ENCODE measurements at regions not wholly inside any gene's neighbourhood (a gene's known extent, or its start where the extent isn't known, plus 50 kb on each side); places are given as distances from the start of the nearest gene placed in this dataset.

DNA sequence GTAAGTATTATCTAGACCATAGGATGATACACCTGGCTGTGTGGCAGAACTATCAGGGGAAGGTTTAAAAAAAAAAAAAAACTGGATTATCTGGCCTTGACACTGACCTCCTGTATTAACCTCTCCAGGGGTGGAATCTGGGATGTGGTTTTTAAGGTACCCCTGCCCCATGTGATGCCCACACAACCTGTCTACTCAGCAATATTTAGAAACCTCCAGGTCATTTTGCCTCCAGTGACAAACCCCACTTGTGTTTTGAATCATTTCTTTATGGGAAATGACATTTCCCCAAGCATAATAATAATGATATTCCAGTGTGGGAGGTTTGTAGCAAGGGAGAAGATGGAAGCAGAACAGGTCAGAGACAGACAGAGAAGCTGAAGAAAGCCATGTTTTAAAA lies 179.1 kb downstream of the RSL24D1 start:
- DNase-seq, result no peak

DNA sequence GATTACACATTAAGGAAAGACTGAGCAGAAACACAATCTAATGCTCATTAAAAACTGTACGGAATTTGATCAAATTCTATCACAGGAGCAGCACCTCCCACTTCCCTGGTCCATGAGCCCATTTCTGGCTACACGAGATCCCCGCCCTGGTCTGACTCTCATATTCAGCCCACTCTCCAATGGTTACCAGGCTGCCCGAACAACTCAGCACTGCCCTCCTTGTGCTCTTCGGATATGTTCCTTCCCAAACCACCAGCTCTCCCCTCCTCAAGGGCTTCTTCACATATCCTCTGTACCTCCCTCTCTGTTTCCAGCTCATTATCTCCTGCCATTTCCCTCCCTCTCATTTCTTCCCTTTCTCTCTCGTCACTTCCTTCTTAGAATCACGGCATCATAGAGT lies 180.5 kb downstream of the RSL24D1 start:
- no peak for DNase-seq

DNA sequence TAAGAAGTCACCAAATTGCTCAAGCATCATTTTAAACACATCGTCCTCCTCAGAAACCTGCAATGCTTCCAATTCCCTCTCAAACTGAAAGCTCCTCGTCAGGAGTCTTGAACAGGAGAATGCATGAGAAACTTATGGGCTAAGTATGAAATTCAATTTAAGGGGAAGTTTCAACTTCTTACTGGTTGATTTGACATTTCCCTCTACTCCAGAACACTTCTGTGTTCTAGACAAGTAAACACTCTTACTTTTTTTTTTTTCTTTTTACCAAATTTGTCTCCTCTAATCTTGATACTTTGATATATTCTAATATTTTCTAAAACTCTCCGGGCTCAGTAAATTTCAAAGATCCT lies 181.7 kb downstream of the RSL24D1 start:
- no peak for DNase-seq

DNA sequence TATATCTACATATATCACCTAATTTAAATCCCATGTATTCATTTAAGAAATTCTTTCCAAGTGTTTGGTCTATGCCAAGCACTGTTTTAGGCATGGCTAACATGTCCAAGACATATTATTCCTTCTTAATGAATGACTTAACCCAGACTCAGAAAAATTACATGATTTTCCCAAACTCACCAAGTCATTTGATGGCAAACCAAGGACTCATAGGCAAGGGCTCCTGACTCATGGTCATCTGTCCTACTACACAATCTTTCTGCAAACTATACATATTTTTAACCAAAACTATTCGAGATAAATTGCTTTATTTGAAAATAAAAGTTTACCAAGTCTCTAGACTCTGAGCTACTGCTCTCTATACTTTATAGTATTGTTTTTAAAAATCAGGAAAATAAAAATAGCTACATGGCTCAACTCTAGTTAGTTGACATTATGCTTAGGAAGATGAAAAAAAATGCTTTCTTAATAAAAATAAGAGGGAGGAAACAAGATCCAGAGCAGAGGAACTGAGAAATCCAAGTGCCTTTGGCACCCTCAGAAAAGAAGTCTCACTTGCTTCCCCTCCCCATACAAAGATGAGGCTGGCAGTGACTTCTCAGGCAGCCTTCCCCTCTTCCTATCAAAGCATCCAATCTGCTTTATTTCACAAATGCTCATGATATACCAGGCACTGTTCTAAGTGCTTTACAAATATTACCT lies 182.2 kb downstream of the RSL24D1 start:
- DNase-seq, result no peak

DNA sequence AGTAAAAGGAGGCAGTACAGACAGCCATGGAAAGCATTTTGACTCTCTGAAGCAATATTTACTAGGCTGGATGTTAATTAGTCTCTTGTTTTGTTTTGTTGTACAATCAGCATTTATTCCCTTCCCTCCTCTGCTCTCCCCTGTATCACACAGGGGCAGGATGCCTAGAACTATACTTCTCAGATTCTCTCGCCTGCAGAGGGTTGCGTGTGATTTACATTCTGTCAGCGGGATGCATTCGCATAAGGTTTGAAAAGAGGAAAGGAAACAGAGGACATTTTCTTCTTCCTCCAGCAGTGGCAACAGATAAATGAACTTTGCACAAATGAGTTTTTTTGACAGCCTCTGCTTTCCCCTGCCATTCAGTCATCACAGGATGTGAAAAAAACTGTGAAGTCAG lies 188.3 kb downstream of the RSL24D1 start:
- no peak for DNase-seq

DNA sequence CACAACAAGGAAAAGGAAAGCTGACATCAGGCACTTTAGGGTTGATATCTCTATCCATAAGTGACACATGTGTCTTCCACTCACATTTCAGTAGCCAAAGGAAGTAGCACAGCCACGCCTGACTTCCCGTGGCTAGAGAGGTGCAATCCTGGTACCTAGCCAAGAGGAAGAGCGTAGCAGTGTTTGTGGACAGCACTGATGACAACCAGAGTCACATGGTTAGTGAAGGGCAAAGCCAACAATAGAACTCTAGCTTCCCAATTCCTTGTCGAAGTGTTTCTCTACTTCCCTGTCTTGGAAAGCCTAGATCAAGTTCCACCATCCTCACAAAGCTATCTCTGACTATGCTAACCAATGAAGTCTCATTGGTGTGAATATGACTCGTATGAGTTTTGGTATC lies 189.2 kb downstream of the RSL24D1 start:
- no peak for DNase-seq

DNA sequence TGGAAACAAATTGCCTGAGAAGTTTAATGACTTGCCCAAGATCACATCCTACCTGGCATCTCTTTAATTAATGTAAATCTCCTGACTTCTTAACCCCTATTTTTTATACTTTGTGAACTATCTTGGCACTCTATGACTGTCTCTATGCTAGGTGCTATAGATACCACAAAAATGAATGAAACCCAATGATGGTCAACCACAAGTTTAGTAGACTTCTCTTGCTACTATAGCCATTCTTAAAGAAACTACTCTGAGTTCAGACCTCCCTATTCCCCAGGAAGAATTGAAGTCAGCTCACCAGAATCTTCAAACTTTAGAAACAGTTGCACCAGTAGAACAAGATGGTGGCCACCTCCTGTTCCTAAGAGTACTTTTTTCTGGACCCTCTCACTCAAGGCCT lies 191.1 kb downstream of the RSL24D1 start:
- no peak for DNase-seq

DNA sequence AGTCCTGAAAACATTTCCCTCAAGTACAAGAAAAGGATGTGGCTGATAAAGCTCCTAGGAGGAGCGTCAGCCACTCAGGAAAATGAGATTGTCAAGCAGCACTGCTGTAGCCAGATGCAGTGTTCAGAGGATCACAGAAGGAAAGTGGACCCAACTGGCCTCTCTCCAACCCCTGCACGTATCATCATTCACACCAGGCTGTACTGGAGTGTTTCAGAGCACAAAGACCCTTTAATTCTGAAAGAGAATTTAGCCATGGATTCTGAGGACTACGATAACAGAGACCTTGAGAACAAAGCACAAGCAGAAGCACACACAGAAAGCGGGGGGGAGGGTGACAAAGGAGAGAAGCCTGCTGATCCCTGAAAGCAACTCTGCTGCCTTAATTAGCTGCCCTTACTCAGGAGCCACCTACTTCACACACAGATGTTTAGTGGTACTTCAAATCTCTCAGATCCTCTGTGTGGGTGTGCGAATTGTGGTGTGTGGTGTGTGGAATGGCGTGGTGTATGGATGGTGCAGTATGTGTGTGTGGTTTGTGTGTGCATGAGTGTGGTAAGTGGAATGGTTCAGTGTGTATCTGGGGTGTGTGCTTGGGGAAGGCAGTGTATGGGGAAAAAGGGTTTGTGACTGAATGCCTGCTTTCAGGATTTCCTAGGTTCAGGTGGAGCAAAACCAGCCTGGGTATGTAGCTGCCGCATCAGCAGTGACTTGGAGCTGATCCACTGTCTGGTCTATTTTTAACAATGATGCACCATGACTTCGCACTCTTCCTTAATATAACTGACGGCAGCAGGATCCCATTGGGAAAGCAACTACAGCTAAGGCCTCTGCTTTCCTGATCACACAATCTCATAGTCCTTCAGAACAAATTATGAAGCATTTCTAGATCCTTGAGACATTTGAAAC lies 192.5 kb downstream of the RSL24D1 start:
- no peak for DNase-seq

DNA sequence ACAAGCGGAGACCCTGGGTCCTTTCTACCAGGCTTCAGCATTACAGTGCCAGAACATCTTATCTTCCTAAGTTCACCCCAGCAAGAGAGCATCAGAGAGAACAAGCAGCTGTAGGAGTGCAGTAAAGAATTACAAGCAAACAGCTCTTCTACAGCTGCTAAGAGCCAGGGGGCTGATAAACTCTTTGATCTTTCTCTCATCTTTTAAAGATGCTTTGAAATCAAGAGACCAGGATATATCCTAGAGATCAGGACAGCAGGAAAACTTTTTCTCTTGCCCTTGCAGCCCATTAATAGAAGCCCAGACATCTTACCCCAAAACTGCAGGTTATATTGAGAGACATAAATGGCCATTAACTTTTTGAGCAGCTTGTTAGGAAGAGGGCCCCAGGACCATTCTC lies 198.1 kb downstream of the RSL24D1 start:
- no peak for DNase-seq

DNA sequence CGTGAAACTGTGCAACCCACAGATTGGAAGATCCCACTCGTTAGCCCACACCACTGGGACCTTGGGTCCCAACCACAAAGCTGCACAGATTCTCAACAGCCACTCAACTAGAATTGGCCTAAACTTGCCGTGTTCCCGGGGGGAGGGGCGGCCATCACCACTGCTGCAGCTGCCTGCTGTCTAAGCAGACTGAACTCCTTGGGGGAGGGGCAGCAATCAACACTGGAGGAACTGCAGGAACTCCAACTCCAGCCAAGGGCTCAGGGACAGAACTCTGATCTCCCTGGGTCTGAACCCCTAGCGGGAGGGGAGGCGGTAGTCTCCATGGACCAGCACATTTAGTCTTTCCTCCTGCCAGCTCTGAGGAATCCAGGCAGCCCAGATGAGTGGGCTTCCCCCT lies 205.9 kb downstream of the RSL24D1 start:
- DNase-seq, result no peak

DNA sequence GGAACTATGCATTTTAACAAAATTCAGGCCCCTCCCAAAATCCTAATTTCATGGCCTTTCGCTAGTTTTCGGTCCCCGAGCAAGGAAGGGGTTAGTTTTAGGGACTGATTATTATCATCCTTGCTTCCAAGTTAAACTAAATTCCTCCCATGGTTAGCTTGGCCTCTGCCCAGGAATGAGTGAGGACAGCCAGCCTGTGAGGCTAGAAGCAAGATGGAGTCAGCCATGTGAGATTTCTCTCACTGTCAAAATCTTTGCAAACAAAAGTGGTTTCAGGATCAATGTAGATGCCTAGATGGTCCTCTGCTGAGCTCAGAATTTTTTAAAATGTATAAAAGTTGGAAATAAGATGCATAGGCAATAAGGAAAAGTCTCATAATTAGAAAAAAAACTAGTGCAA lies 208.9 kb downstream of the RSL24D1 start:
- DNase-seq, result no peak

DNA sequence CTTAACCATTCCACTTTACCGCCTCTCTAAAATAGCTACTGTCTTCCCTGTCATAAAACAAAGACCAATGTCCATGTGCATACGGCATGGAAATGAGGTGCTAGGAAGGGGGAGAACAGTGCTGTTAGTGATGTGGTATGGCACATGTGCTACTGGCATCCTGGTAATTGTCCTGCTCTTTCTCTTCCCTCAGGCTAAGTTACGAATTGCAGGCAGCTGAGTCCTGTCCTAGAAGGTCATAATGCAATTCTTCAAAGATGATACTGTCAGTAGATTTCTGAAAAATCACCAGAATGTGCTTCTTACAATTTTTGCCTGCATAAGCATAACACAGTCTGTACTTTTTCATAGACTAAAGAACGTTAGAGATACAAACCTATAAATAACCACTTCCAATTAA lies 216.8 kb downstream of the RSL24D1 start:
- DNase-seq, result no peak

DNA sequence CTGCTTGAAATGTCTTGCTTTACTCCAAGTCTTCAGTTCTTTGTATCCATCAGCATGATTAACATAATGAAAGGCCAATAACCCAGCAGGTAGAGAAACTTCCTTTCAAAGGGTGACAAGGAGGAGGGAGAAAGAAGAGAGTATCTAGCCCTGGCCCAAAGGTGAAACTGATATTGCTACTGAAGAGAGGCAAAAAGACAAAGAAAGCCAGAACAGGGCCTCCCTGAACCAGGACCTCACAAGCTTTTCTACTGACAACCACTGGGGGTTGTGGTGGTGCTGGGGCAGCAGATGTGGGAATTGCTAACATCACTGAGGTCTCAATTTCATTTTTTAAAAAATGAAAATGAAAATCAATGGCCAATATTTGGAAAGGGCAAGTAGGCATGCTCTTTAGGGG lies 234.1 kb downstream of the RSL24D1 start:
- DNase-seq, result no peak

DNA sequence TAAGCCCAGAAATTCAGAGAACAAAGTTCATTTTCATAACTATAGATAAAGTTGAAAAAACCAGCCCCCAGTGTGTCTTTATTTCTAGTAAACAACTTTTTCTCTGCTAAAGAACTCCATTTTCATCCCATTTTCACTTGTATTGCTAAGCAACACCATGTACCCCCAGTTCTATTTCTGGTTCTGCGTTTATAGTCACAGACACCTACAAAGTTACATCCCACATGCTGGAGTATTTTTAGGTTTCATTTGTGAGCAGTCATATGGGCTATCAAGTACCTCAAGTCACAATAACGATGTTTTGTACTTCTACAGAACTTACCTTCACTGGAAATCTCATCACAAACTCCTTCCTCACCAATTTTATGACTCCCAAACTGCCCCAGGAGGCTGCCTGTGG lies 236.5 kb downstream of the RSL24D1 start:
- DNase-seq, result no peak

DNA sequence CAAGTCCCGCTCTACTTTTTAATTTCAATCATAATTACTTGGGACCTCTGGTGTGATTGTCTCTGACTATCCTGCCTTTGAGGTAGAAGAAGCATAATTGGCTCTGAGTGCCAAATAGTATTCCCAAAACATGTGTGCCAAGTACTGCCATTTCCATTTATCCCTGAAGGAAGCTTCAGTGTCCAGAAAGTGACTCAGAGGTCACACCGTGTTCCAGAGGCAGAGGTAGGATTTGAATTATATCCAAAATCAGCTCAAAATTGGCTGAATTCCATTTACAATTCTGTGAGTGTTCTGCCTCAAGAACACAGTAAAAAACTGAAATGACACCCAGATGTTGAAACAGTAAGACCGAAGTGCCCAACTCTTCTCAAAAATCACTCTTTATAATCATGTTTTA lies 255.3 kb downstream of the RSL24D1 start:
- DNase-seq, result no peak

DNA sequence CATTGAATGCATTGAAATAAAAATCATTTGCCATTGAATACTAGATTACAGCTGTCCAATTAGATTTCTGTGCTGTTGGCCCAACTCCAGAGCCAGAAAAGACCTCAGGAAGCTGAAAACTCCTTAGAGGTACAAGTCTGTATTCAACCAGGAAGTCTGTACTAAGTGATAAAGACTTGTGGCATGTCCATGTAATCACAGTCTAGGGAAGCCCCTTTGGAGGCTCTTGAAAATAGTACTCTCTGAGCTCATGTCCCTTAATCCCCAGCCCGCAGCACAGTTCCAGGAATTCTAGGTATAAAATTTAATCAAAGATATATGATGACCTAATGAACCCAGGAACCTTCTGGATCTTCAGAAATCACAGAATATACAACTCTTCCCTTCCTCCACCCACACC lies 279.4 kb downstream of the RSL24D1 start:
- no peak for DNase-seq

DNA sequence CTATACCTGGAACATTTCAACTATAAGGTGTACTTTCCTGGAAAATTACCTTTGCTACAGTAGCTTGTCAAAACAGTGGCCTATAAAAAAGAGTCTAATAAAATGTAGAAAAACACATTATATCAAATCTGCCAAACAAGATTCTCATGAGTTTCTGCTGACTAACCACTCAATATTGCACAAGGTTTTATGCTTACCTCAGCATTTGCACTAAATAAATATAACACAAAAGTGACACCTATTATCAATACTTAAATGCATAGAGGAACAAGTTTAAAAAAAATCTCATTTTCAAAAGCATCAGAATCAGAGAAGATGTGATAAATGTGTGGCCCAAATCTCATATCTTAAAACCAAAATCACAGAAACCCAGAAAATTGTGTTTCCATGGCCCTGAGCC lies 281.4 kb downstream of the RSL24D1 start:
- DNase-seq, result no peak

DNA sequence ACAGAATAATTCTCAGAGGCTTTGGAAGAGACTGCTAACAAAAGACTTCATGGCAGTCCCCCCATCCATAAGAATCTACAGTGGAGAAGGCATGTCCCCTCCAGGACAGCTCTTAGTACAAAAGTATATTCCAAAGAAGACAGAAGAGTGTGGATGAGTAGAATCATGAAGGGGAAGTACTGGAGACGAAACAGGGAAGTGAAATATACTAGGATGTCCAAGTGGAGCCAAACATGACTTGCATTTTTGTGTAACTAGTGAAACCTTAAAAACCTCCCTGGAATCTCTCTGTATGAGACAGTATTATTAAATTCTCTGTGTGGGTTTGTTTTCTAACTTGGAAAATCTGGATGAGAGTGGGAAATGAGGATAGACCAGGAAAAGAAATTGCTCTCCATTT lies 312.4 kb downstream of the RSL24D1 start:
- no peak for DNase-seq

DNA sequence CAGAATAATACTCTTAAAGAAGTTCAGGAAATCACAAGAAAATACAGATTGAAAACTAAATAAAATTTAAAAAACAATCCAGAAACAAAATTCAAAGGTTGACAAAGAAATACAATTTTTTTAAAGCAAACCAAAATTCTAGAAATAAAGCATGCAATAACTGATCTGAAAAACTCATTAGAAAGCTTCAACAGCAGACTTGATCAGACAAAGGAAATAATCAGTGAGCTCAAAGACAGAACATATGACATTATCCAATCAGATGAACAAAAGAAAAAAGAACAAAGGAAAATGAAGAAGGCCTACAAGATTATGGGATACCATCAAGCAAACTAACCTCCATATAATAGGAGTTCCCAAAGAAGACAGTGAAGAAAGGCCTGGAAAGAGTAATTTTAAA lies 336.8 kb downstream of the RSL24D1 start:
- DNase-seq, result no peak

DNA sequence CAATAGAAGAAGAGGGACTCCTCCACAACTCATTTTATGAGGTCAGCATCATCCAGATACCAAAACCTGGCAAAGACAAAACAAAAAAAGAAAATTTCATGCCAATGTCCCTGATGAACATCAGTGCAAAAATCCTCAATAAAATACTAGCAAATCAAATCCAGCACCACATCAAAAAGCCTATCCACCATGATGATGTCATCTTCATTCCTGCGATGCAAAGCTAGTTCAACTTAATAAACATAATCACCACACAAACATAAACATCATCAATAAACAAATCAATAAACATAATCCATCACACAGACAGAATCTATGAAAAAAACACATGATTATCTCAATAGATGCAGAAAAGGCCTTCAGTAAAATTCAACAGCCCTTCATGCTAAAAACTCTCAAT lies 342.1 kb downstream of the RSL24D1 start:
- no peak for DNase-seq

DNA sequence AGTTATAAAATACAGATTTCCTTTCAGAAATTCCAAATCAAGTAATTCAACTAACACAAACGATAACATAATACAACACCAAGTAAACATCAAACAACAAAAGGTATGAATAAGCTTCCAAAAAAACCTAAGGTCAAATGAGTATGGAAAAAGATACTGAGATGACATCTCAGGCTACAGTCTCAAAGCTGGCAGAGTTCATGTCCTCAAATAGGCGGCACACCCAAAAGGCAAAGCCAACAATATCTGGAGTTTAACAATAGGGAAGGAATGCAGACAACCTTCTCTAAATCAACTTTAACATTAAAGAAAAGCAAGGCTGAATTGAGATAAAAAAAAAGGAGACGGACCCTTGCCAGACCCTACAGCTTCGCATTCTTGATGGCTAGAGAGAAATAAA lies 346.6 kb downstream of the RSL24D1 start:
- DNase-seq, result no peak

DNA sequence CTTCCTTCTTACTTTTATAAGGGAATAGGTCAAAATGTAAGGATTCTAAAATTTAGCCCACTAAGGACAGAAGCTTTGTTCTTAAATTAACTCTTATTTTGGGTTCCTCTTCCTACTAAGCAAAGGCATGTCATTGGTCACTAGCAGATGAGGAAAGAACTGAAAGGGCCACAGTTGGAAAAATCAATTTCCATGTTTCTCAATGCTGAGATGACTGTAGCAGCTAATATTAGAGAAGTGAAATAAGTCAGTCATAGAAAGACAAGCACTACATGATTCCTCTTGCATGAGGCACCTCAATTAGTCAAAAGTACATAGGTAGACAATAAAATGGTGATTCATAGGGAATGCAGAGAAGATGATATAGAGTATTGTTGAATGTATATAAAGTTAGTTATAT lies 353.7 kb downstream of the RSL24D1 start:
- no peak for DNase-seq

DNA sequence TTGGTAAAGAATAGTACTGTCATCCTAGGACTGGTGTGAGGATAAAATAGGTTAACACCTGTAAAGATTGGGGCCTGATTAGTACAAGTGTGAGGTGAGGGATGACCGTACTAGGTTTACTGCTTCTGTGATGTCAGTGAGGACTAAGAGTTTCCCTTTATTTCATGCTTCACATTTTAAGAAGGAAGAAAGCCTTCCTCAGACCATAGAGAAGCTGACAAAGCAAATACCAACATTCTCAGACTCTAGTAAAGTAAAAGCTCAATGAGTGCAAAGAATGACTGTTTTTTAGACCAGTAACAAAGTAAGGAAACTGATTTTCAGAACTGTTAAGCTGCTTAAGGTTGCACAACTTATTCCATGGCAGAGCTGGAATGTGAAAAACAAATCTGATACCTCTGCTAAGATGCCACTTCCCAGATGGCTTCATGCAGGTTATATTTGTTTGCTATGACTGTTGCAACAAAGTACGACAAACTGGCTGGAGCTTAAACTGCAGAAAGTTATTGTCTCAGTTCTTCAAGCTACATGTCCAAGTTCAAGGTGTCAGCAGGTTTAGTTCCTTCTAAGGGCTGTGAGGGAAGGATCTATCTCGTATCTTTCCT lies 354.9 kb downstream of the RSL24D1 start:
- no peak for DNase-seq
